ENCODE measurements at regions not wholly inside any gene's neighbourhood (a gene's known extent, or its start where the extent isn't known, plus 50 kb on each side); places are given as distances from the start of the nearest gene placed in this dataset.

DNA sequence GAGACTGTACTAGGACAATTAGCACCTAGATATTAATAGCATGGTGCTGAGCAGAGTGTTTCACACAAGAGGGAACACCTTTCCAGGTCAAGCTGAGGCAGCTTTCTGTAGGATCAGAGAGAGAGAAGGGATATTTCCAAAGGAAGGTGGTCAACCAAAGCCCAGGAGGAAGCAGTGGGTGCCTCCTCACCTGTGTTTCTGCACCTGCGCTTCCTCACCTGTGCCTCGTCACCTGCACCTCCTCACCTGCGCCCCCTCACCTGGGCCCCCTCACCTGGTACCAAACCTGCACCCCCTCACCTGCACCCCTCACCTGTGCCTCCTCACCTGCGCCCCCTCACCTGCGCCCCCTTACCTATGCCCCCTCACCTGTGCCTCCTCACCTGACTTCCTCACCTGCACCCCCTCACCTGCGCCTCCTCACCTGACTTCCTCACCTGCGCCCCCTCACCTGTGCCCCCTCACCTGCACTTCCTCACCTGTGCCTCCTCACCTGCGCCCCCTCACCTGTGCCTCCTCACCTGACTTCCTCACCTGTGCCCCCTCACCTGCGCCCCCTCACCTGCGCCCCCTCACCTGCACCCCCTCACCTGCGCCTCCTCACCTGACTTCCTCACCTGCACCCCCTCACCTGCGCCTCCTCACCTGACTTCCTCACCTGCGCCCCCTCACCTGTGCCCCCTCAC, 67.9 kb downstream of the TTLL2 start:
- no peak overlapping the region for H2AFZ ChIP-seq (ENCODE audit: low read depth)

DNA sequence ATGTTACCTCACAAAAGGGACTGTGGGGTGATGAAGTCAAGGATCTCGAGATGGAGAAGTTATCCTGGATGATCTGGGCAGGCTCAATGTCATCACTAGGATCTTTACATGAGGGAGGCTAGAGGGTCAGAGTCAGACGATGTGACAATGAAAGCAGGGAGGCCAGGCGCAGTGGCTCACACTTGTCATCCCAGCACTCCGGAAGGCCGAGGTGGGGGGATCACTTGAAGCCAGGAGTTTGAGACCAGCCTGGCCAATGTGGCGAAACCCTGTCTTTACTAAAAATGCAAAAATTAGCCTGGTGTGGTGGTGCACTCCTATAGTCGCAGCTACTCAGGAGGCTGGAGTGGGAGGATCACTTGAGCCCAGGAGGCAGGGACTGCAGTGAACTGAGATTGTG, 68.8 kb downstream of the TTLL2 start:
- Histone ChIP-seq H2AFZ (ENCODE audit: low read depth) (no peak overlapping the region), H3K36me3 (ENCODE audit: insufficient read depth) (no peaks in the 10 kb centered on the region), H3K27me3 (ENCODE audit: insufficient read depth, low read depth) (no peaks in the 10 kb centered on the region), H4K20me1 (ENCODE audit: insufficient read depth) (no peaks in the 10 kb centered on the region), H3K4me3 (IDR thresholded peaks at IDR 0.05; ENCODE audit: insufficient read depth, low read depth, low read length) (no peak overlapping the region), H3K9ac (no peak overlapping the region), H3K4me2 (no peak overlapping the region), H3K79me2 (ENCODE audit: insufficient read depth, low read depth) (no peaks in the 10 kb centered on the region), H3K4me1 (ENCODE audit: low read depth, poor library complexity, severe bottlenecking) (no peaks in the 10 kb centered on the region), H3K27ac (no peak overlapping the region)
- TF ChIP-seq, protein P1, sequence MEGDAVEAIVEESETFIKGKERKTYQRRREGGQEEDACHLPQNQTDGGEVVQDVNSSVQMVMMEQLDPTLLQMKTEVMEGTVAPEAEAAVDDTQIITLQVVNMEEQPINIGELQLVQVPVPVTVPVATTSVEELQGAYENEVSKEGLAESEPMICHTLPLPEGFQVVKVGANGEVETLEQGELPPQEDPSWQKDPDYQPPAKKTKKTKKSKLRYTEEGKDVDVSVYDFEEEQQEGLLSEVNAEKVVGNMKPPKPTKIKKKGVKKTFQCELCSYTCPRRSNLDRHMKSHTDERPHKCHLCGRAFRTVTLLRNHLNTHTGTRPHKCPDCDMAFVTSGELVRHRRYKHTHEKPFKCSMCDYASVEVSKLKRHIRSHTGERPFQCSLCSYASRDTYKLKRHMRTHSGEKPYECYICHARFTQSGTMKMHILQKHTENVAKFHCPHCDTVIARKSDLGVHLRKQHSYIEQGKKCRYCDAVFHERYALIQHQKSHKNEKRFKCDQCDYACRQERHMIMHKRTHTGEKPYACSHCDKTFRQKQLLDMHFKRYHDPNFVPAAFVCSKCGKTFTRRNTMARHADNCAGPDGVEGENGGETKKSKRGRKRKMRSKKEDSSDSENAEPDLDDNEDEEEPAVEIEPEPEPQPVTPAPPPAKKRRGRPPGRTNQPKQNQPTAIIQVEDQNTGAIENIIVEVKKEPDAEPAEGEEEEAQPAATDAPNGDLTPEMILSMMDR (conservative IDR thresholded peaks at IDR 0.05; ENCODE audit: low read depth, low read length): no peak

More for the DNA sequence above, 67.9 kb downstream of the TTLL2 start:
- Histone ChIP-seq H3K4me3 (IDR thresholded peaks at IDR 0.05; ENCODE audit: insufficient read depth, low read depth, low read length) (no peak overlapping the region), H4K20me1 (ENCODE audit: insufficient read depth) (no peaks in the 10 kb centered on the region), H3K27me3 (ENCODE audit: insufficient read depth, low read depth) (no peaks in the 10 kb centered on the region), H3K36me3 (ENCODE audit: insufficient read depth) (no peaks in the 10 kb centered on the region), H3K9ac (no peak overlapping the region), H3K79me2 (ENCODE audit: insufficient read depth, low read depth) (no peaks in the 10 kb centered on the region), H3K27ac (no peak overlapping the region), H3K4me2 (no peak overlapping the region), H3K4me1 (ENCODE audit: low read depth, poor library complexity, severe bottlenecking) (no peaks in the 10 kb centered on the region)
- TF ChIP-seq, protein P1 (conservative IDR thresholded peaks at IDR 0.05; ENCODE audit: low read depth, low read length): no peak

DNA sequence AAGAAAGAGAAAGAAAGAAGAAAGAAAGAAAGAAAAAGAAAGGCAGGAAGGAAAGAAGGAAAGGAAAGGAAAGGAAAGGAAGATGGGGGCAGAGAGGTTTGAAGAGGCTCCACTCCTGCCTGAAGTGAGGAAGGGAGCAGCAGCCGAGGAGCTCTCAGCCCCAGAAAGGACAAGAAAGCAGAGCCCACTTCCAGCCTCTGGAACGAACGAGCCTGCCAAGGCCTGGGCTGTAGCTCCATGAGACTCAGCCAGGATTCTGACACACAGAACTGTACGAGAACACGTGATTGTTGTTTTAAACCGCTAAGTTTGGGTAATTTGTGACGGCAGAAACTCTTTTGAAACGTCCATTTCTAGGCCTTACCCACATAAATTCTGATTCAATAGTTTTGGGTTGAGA, 69.5 kb downstream of the TTLL2 start:
- Histone ChIP-seq H3K4me2 (no peak overlapping the region), H3K36me3 (ENCODE audit: insufficient read depth) (no peaks in the 10 kb centered on the region), H3K27me3 (ENCODE audit: insufficient read depth, low read depth) (no peaks in the 10 kb centered on the region), H3K4me3 (IDR thresholded peaks at IDR 0.05; ENCODE audit: insufficient read depth, low read depth, low read length) (no peak overlapping the region), H3K27ac (no peak overlapping the region), H3K9ac (no peak overlapping the region), H2AFZ (ENCODE audit: low read depth) (no peak overlapping the region), H3K4me1 (ENCODE audit: low read depth, poor library complexity, severe bottlenecking) (no peaks in the 10 kb centered on the region), H4K20me1 (ENCODE audit: insufficient read depth) (no peaks in the 10 kb centered on the region), H3K79me2 (ENCODE audit: insufficient read depth, low read depth) (no peaks in the 10 kb centered on the region)
- TF ChIP-seq, protein P1 (conservative IDR thresholded peaks at IDR 0.05; ENCODE audit: low read depth, low read length): no peak

DNA sequence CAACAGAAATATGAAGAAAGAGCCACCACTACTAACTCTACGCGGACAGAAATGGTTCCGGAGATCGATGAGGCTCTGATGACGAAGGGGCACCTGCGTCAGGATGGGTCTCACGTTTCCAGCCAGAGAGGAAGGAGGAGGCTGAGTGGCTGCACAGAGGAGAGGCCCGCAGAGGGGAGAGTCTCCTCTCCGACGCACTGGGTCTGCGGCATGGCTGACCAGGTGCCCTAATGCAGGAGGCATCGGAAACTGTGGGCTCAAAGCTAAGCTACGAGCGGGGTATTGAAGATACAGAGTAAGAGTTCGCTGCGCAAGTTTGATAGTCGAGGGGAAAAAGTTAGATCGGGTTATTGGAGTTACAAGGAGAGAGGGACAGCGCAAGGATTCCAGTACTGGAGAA, 69.9 kb downstream of the TTLL2 start:
- H3K27me3 ChIP-seq (ENCODE audit: insufficient read depth, low read depth): no peaks in the 10 kb centered on the region
- H2AFZ ChIP-seq (ENCODE audit: low read depth): no peak overlapping the region

More for the DNA sequence above, 69.9 kb downstream of the TTLL2 start:
- no peaks in the 10 kb centered on the region for H4K20me1 ChIP-seq (ENCODE audit: insufficient read depth)
- no peak overlapping the region for H3K9ac ChIP-seq
- H3K4me2 ChIP-seq: no peak overlapping the region
- no peaks in the 10 kb centered on the region for H3K4me1 ChIP-seq (ENCODE audit: low read depth, poor library complexity, severe bottlenecking)
- TF ChIP-seq, protein P1 (conservative IDR thresholded peaks at IDR 0.05; ENCODE audit: low read depth, low read length): no peak
- H3K4me3 ChIP-seq (IDR thresholded peaks at IDR 0.05; ENCODE audit: insufficient read depth, low read depth, low read length): no peak overlapping the region
- H3K27ac ChIP-seq: no peak overlapping the region
- no peaks in the 10 kb centered on the region for H3K36me3 ChIP-seq (ENCODE audit: insufficient read depth)
- H3K79me2 ChIP-seq (ENCODE audit: insufficient read depth, low read depth): no peaks in the 10 kb centered on the region

All from KMS-11 (cell line).